Pancreas (tissue), 10 donors: ENCODE measurements at regions not wholly inside any gene's neighbourhood (a gene's known extent, or its start where the extent isn't known, plus 50 kb on each side); places are given as distances from the start of the nearest gene placed in this dataset.
"Not testable (repeated sequence)": the region's sequence is repeated elsewhere in the genome, so short reads cannot be mapped to it uniquely, and the experiment has no call there.

Experiments used
- ATAC-seq, 4 donors: fragments of 200-7000 bp; cut with Tn5 transposase; one replicate each; pipeline versions ENCODE4 v1.8.0 to v1.9.1; 2020; ENCODE audit warnings: mild to moderate bottlenecking in 4 of 4, moderate library complexity in 4 of 4
- DNase-seq, 6 donors: peaks; one replicate each; pipeline ENCODE4 v3.0.0-alpha.2; 2020
- FAIRE-seq: peaks from 2 replicates; lab custom pipeline; 2012; peaks lifted over from hg19 to GRCh38; lab: Jason Lieb, UNC
- H3K27ac ChIP-seq, 4 donors: fragments of 200-600 bp; sonication (generic); 1 replicate in 3 of 4; 2 replicates in 1 of 4; pipeline versions ENCODE4 v1.5.0 to v1.8.0; 2020
- H3K27me3 ChIP-seq, 4 donors: fragments of 200-600 bp; one replicate each; pipeline ENCODE4 v1.8.0; 2021
- H3K36me3 ChIP-seq, 3 donors: fragments of 200-600 bp; sonication (generic) in 1 of 3; one replicate each; pipeline versions ENCODE4 v1.5.0 to v1.8.0; 2020 to 2021
- H3K4me1 ChIP-seq, 3 donors: fragments of 200-600 bp; one replicate each; pipeline ENCODE4 v1.8.0; 2021
- H3K4me3 ChIP-seq, 4 donors: fragments of 200-600 bp; sonication (generic) in 2 of 4; one replicate each; pipeline versions ENCODE4 v1.5.0 to v1.8.0; 2020 to 2021
- H3K9me3 ChIP-seq, 4 donors: fragments of 200-600 bp; one replicate each; pipeline ENCODE4 v1.8.0; 2021
- CTCF ChIP-seq, 4 donors: fragments of 200-600 bp; sonication (generic) in 3 of 4; IDR thresholded peaks; one replicate each; pipeline versions ENCODE4 v1.5.0 to v1.8.0; 2021; ENCODE audit warnings: antibody characterized with exemption in 4 of 4
- WGBS, 2 donors: extraction: QIAGEN DNeasy Blood & Tissue Kit; methylation state at CpG; one replicate each; pipeline ENCODE4 v1.1.7; 2013; 5-methylcytosine and 5-hydroxymethylcytosine counted together
- intact Hi-C, 3 donors: fragments of 100-400 bp; cut with DNase I; formaldehyde crosslinking; loops; one replicate each; pipeline versions ENCODE4 v1.11.1 to v1.14.2; 2022
- donor health status: healthy with polysubstance abuse.
- donor health status: DM: no; HTN: no; CAD: no; lungs with moderate emphysema.
- donor health status: DM: no; HTN: no; CAD: no.
- donor health status: control.
- donor health status: control.
- donor health status: Bipolar disorder and iron deficiency.
- donor health status: DM: yes; HTN: yes; CAD: no.
- donor health status: DM: no; HTN: no; CAD: no.
- donor health status: DM: no; HTN: no; CAD: no.
- donor health status: DM: yes; HTN: yes; CAD: no.

GRCh38 chr9:85439791-85440190, 302.0 kb downstream of the AGTPBP1 start:
- Histone ChIP-seq H3K27ac (no peak overlapping the region), H3K4me1 (no peaks in the 10 kb centered on the region), H3K27me3 (no peaks in the 10 kb centered on the region), H3K36me3 (no peaks in the 10 kb centered on the region), H3K4me3 (no peak overlapping the region), H3K9me3 (no peaks in the 10 kb centered on the region)
- FAIRE-seq, result no peak
- no peak for TF ChIP-seq CTCF (IDR thresholded peaks at IDR 0.05)
- ATAC-seq, result peak in 1 of 4 donors; percentile 32
- no peak for DNase-seq
- WGBS, 2 donors, result 21 to 34% methylated on average over 7 of the region's 7 CpGs
- intact Hi-C loops, result no loop called here

- H3K36me3 ChIP-seq, H3K27ac ChIP-seq, DNase-seq, H3K27me3 ChIP-seq, ATAC-seq, intact Hi-C loops, H3K9me3 ChIP-seq, H3K4me3 ChIP-seq, FAIRE-seq, H3K4me1 ChIP-seq: not testable (repeated sequence)
- WGBS, 2 donors, result 82 to 96% methylated on average over 2 of the region's 2 CpGs
These were observed 307.8 kb downstream of the AGTPBP1 start for GRCh38 chr9:85433956-85434355.

- ATAC-seq, result peak in 1 of 4 donors; percentile 30
- H3K4me3 ChIP-seq, H3K36me3 ChIP-seq, H3K27ac ChIP-seq, H3K4me1 ChIP-seq, FAIRE-seq, DNase-seq, H3K27me3 ChIP-seq, H3K9me3 ChIP-seq, intact Hi-C loops: not testable (repeated sequence)
- 66 to 67% methylated on average over 3 of the region's 3 CpGs for WGBS, 2 donors
These were observed 308.2 kb downstream of the AGTPBP1 start for GRCh38 chr9:85433551-85433950.

GRCh38 chr9:85433046-85433445, 308.7 kb downstream of the AGTPBP1 start:
- no peak overlapping the region for H3K27ac ChIP-seq
- no peak for TF ChIP-seq CTCF (IDR thresholded peaks at IDR 0.05)
- no peaks in the 10 kb centered on the region for H3K27me3 ChIP-seq
- ATAC-seq, result no peak
- 90 to 93% methylated on average over 8 of the region's 8 CpGs for WGBS, 2 donors
- H3K9me3 ChIP-seq, result no peaks in the 10 kb centered on the region
- no peaks in the 10 kb centered on the region for H3K36me3 ChIP-seq
- FAIRE-seq, result no peak
- intact Hi-C loops, result no loop called here
- H3K4me3 ChIP-seq, result no peak overlapping the region
- DNase-seq, result no peak
- H3K4me1 ChIP-seq, result no peaks in the 10 kb centered on the region

- TF ChIP-seq CTCF (IDR thresholded peaks at IDR 0.05), result no peak
- peak in 2 of 4 donors; percentile 26 to 75 for ATAC-seq
- Histone ChIP-seq H3K27me3 (no peaks in the 10 kb centered on the region), H3K27ac (peak overlapping the region in 3 of 4 donors; percentile 11 to 41 (median 37)), H3K4me1 (no peaks in the 10 kb centered on the region), H3K9me3 (no peaks in the 10 kb centered on the region), H3K4me3 (no peak overlapping the region), H3K36me3 (no peaks in the 10 kb centered on the region)
- intact Hi-C loops, result no loop called here
- FAIRE-seq, result no peak
- 60 to 78% methylated on average over 3 of the region's 3 CpGs for WGBS, 2 donors
- no peak for DNase-seq
These were observed 309.2 kb downstream of the AGTPBP1 start for GRCh38 chr9:85432599-85432998.

- no peak for DNase-seq
These were observed 310.2 kb downstream of the AGTPBP1 start for GRCh38 chr9:85431339-85432102.

More at GRCh38 chr9:85431339-85432102, 310.2 kb downstream of the AGTPBP1 start:
- FAIRE-seq (no peak), ATAC-seq (peak in 3 of 4 donors; percentile 41 to 79 (median 56))
- H3K4me1 ChIP-seq, result no peaks in the 10 kb centered on the region
- no peaks in the 10 kb centered on the region for H3K27me3 ChIP-seq
- TF ChIP-seq CTCF (IDR thresholded peaks at IDR 0.05), result no peak
- no peak overlapping the region for H3K4me3 ChIP-seq
- H3K9me3 ChIP-seq, result no peaks in the 10 kb centered on the region
- H3K36me3 ChIP-seq, result no peaks in the 10 kb centered on the region
- intact Hi-C loops, result no loop called here
- peak overlapping the region in 3 of 4 donors; percentile 11 to 41 (median 37) for H3K27ac ChIP-seq
- 32 to 37% methylated on average over 3 of the region's 3 CpGs for WGBS, 2 donors
